ENCODE measurements at regions not wholly inside any gene's neighbourhood (a gene's known extent, or its start where the extent isn't known, plus 50 kb on each side); places are given as distances from the start of the nearest gene placed in this dataset.

GRCh38 chr1:30383221-30383711 lies 340.1 kb downstream of the MATN1 start (continued):
- TF ChIP-seq, protein P1, sequence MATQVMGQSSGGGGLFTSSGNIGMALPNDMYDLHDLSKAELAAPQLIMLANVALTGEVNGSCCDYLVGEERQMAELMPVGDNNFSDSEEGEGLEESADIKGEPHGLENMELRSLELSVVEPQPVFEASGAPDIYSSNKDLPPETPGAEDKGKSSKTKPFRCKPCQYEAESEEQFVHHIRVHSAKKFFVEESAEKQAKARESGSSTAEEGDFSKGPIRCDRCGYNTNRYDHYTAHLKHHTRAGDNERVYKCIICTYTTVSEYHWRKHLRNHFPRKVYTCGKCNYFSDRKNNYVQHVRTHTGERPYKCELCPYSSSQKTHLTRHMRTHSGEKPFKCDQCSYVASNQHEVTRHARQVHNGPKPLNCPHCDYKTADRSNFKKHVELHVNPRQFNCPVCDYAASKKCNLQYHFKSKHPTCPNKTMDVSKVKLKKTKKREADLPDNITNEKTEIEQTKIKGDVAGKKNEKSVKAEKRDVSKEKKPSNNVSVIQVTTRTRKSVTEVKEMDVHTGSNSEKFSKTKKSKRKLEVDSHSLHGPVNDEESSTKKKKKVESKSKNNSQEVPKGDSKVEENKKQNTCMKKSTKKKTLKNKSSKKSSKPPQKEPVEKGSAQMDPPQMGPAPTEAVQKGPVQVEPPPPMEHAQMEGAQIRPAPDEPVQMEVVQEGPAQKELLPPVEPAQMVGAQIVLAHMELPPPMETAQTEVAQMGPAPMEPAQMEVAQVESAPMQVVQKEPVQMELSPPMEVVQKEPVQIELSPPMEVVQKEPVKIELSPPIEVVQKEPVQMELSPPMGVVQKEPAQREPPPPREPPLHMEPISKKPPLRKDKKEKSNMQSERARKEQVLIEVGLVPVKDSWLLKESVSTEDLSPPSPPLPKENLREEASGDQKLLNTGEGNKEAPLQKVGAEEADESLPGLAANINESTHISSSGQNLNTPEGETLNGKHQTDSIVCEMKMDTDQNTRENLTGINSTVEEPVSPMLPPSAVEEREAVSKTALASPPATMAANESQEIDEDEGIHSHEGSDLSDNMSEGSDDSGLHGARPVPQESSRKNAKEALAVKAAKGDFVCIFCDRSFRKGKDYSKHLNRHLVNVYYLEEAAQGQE (IDR thresholded peaks at IDR 0.05) = no peak
- TF ChIP-seq ZBTB33 (IDR thresholded peaks at IDR 0.05) = no peak

- Histone ChIP-seq H3K36me3 (ENCODE audit: control insufficient read depth in 4 of 4, insufficient read depth in 3 of 4, low read depth in 1 of 4, low read length in 3 of 4) (no peaks in the 10 kb centered on the region), H3K4me3 (ENCODE audit: low read depth in 1 of 3, low read length in 3 of 3) (no peak overlapping the region), H3K9ac (ENCODE audit: low read depth in 1 of 2, low read length in 2 of 2) (no peak overlapping the region), H3K4me1 (ENCODE audit: control insufficient read depth in 4 of 4, insufficient read depth in 4 of 4, low read length in 3 of 4) (peaks cover 5 to 13% (median 9%) of the 10 kb centered on the region in 4 donors), H3K27ac (ENCODE audit: low read depth in 1 of 2, low read length in 2 of 2) (no peak overlapping the region), H3K9me3 (ENCODE audit: control insufficient read depth in 4 of 4, low read length in 3 of 4) (no peaks in the 10 kb centered on the region), H3K27me3 (ENCODE audit: control insufficient read depth in 4 of 4, insufficient read depth in 4 of 4, low read length in 3 of 4) (no peaks in the 10 kb centered on the region)
- 84% methylated on average over 2 of the region's 2 CpGs for WGBS
- TF ChIP-seq GABPA (IDR thresholded peaks at IDR 0.05 in 1 of 2, conservative IDR thresholded peaks at IDR 0.05 in 1 of 2) (no peak), MAX (IDR thresholded peaks at IDR 0.05) (no peak), RAD21 (IDR thresholded peaks at IDR 0.05) (no peak), HNF4A (conservative IDR thresholded peaks at IDR 0.05) (no peak), TAF1 (conservative IDR thresholded peaks at IDR 0.05) (no peak), HNF4G (IDR thresholded peaks at IDR 0.05) (no peak), YY1 (IDR thresholded peaks at IDR 0.05) (no peak)
- DNase-seq (ENCODE audit: low spot score) = no peak
Measured at GRCh38 chr1:30382496-30382895, 340.9 kb downstream of the MATN1 start.

DNA sequence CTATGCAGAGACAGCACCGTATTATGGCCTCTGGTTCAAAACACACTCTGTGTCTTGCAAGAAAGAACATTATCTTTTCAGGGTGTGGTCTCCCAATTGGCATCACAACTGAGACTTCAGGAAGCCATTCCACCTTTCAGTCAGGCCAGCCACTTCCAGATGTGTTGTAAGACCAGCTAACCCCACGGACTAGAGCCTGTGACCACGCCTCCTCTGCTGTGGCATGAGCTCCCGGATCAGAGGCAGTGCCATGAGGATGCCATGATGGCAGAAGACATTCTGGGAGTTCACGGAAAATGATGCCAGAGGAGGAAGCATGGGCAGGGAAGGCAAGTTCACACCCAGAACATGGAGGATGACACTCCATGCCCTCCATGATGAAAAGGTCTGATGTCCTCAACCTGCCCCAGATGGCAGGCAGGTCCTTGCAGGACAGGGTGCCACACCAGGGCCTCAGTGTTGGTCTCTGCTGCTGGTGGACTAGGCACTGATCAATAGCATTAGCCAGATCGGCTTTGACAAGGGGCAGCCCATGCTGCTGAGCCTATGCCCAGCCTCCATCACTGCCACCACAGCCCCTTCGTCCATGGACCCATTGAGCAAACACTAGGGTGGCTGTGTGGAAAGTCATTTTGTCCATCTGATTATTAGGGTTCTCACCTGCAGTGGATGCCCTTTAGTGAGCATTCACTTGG lies 341.6 kb downstream of the MATN1 start:
- DNase-seq (ENCODE audit: low spot score) = no peak
- TF ChIP-seq, protein P1 (IDR thresholded peaks at IDR 0.05) = no peak
- TF ChIP-seq TAF1 (conservative IDR thresholded peaks at IDR 0.05) (no peak), HNF4G (IDR thresholded peaks at IDR 0.05) (no peak), YY1 (IDR thresholded peaks at IDR 0.05) (no peak), CTCF (IDR thresholded peaks at IDR 0.05; ENCODE audit: low read depth, low read length, missing input control) (no peak), GABPA (IDR thresholded peaks at IDR 0.05 in 1 of 2, conservative IDR thresholded peaks at IDR 0.05 in 1 of 2) (no peak), ZBTB33 (IDR thresholded peaks at IDR 0.05) (no peak), RAD21 (IDR thresholded peaks at IDR 0.05) (no peak), SP1 (IDR thresholded peaks at IDR 0.05) (no peak), EGR1 (IDR thresholded peaks at IDR 0.05; ENCODE audit: low read depth in 2 of 2) (no peak), RXRA (IDR thresholded peaks at IDR 0.05) (no peak), FOXA2 (IDR thresholded peaks at IDR 0.05) (no peak), NR2F2 (IDR thresholded peaks at IDR 0.05) (no peak)

More for the DNA sequence above, 341.6 kb downstream of the MATN1 start:
- Histone ChIP-seq H3K36me3 (ENCODE audit: control insufficient read depth in 4 of 4, insufficient read depth in 3 of 4, low read depth in 1 of 4, low read length in 3 of 4) (no peaks in the 10 kb centered on the region), H3K27ac (ENCODE audit: low read depth in 1 of 2, low read length in 2 of 2) (no peak overlapping the region), H3K9ac (ENCODE audit: low read depth in 1 of 2, low read length in 2 of 2) (no peak overlapping the region), H3K4me3 (ENCODE audit: low read depth in 1 of 3, low read length in 3 of 3) (no peak overlapping the region), H3K27me3 (ENCODE audit: control insufficient read depth in 4 of 4, insufficient read depth in 4 of 4, low read length in 3 of 4) (no peaks in the 10 kb centered on the region), H3K9me3 (ENCODE audit: control insufficient read depth in 4 of 4, low read length in 3 of 4) (no peaks in the 10 kb centered on the region), H3K4me1 (ENCODE audit: control insufficient read depth in 4 of 4, insufficient read depth in 4 of 4, low read length in 3 of 4) (peaks cover 5 to 11% (median 8%) of the 10 kb centered on the region in 4 donors)
- 75% methylated on average over 7 of the region's 7 CpGs for WGBS
